ENCODE measurements at regions not wholly inside any gene's neighbourhood (a gene's known extent, or its start where the extent isn't known, plus 50 kb on each side); places are given as distances from the start of the nearest gene placed in this dataset.
"Not testable (repeated sequence)": the region's sequence is repeated elsewhere in the genome, so short reads cannot be mapped to it uniquely, and the experiment has no call there.

GRCh38 chr1:206287759-206288158, 84.4 kb downstream of the SRGAP2 start:
- TF ChIP-seq POLR2A, EP300 (IDR thresholded peaks at IDR 0.05): not testable (repeated sequence)
